Left forelimb (tissue), 1 donor: ENCODE measurements at regions not wholly inside any gene's neighbourhood (a gene's known extent, or its start where the extent isn't known, plus 50 kb on each side); places are given as distances from the start of the nearest gene placed in this dataset.

Experiments
- DNase-seq: peaks from one replicate; pipeline ENCODE4 v3.0.0-alpha.2; 2018; ENCODE audit warnings: low spot score

DNA sequence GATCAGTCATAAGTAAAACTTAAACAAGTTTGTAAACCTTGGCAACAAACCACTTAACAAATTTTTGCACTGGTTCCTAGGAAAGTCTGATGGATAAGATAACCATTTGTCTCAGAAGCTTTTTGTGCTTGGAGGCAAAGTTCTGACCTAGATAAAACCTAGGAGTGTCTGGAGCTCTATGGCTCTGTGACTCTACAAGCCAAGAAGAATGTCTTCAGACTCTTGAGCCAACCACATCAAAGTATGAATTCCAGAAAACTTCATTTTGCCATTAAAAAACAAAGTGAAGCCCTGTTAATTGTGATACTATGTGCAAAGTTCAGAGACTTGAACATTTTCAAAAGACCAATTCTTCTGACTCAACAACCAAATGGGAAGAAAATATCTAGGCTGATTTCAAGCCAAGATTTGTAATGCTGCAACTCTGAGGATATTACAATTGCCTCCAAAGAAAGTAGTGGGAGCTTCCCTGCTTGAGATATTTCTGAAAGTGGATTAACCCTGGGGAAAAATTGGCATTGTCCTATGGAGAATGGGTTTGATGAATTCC, 158.1 kb upstream of the FOXQ1 start:
- no peak for DNase-seq

DNA sequence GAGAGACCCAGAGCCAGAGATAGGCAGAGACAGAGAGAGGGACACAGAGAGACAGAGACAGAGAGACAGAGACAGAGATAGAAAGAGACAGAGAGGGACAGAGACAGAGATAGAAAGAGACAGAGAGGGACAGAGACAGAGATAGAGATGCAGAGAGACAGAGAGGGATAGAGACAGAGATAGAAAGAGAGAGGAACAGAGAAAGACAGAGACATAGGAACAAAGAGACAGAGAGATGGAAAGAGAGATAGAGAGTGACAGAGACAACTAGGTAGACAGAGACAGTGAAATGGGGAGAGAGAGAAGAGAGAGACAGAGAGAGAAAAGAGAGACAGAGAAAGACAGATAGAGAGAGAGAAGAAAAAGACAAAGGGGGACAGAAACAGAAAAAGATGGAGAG, 165.4 kb upstream of the FOXQ1 start:
- no peak for DNase-seq

DNA sequence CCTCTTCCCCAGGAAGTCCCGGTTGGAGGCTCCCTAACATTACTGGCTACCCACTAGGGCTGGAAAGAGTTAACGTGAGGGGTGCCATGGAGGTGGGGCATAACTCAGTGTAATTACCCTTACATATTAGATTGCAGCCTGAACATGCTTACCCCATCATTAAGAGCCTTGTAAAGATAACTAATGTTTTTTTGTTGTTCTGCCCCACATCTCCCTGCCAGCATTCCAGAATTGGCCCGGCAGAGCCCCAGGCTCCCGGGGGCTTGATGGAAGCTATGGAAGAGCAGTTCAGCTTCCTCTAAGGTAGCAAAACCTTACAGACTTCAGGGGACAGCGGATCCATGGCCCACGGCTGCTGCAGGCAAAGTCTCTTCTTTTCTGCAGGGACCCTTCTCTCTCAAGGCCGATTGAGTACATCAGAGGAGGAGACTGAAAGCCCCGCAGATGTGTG, 166.1 kb upstream of the FOXQ1 start:
- no peak for DNase-seq

DNA sequence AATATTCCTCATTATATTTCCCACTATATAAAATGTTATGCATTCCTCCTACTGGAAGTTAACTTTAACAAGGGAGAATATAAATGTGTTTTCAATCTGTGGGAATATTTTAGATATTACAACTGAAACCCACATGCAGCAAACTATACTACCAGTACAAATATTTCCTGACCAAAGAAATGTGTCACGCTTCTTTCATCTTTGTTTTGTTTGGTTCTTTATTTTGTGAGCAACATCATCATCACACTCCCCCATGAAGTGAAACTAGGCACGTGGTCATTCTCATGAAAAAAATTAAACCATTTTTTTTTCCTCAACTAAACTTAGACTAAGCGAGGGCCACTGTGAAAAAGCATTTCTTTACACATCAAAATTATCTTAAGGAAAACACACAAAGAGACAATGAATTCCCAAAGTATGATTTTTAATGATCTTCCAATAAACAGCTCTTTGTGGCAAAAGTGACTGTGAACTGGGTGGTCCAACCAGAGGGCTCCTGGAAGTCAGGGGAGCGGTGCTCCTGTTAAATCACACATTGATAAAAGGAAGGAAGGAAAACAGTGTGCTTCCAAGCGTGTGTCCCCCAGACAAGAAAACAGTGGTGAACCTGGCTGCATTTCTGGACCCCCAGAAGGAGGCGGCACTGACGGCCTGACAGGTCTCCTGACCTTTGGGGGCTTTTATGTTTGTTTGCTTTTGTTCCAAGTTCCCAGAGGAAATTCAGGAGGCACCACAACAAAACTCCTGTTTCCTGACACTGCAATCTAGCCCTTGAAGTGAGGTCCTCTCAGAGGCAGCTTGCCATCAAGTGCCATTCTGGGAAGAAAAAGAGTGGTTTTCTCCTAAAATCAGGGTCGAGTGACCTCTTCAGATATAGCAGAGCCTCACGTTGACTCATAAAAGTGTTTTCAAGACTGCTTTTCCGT, 166.8 kb upstream of the FOXQ1 start:
- DNase-seq, result no peak

DNA sequence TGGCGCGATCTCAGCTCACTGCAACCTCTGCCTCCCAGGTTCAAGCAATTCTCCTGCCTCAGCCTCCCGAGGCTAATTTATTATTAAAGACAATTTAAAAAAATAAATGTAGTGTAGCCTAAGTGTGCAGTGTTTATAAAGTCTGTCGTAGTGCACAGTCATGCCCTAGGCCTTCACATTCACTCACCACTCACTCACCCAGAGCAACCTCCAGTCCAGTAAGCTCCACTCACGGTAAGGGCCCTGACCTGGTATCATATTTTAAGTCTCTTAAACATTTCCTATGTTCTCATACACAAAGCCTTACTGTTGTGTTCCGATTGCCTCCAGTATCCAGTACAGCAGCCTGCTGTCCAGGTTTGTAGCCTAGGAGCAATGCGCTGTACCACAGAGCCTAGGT, 168.2 kb upstream of the FOXQ1 start:
- no peak for DNase-seq

DNA sequence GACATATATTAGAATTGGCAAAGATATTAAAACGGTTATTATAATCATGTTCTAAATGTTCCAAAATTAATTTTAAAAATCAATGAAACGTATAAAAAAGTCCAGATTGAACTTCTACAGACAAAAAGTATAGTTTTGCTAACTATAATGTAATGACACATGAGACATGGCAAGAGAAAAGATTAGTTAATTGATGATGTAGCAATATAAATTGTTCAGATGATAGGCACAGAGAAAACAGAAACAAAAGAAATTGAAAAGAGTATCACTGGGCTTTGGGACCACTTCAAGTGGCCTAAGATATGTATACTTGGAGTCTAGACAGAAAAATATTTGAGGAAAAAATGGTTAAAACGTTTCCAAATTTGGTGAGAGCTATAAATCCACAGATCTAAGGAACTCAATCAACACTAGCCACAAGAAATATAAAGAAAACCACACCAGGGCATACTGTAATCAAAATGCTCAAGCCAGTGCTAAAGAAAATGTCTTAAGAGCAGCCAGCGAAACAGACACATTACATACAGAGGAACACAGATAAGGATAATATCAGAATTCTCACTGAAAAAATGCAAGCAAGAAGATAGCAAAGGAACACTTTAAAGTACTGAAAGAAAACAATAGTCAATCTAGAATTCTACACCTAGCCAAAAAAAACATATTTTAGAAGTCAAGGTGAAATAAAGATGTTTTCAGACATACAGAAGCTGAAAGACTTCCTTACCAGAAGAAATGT, 172.6 kb upstream of the FOXQ1 start:
- no peak for DNase-seq

DNA sequence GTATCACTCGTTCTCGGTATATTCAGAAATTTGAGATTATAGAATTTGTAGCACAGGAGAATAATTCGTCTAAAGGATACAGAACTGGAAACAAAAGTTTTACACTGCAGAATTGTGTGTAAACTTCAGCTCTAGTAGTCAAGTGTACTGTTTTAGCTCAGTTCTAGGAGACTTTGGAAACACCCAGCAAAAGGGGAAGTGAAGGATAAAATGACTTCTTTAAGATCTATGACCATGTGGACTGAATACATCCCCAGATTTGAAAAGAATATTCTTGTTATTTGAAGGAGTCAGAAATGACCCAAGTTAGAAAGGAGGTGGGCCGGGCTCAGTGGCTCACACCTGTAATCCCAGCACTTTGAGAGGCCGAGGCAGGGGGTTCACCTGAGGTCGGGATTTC, 174.0 kb upstream of the FOXQ1 start:
- no peak for DNase-seq

DNA sequence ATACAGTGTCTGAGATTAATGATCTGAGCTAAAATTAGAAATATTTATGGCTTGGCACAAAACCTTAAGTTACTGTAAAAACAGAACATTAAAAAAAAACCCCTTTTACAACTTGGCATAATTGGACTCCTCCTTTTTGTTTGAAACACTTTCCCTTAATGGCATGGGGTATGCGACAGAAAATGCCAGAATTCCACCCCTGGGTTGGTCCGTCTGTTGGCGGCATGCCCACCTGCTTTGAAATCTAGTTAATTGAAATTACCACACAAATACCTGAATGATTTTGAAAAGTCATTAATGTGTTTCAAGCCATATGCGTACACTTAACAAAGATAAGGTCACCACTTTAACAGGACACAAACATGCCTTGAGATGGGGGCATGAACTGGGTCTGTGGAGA, 175.1 kb upstream of the FOXQ1 start:
- DNase-seq, result no peak

DNA sequence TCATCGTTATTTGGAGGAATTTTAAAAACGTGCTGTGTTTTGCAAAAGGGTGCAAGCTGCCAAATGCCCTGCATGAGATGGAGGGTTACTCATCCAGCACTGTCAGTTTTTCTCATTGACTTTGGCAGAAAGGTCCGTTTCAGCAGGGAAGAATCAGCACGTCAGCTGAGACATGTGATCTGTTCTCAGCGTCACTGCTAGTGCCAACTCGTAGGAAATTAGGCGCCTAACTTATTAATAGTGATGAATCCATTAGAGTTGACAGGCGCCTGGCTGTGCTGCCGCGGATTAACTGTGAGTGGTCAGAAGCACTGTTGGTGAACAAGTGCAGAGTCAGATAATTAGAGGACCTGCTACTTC, 175.5 kb upstream of the FOXQ1 start:
- DNase-seq, result no peak

DNA sequence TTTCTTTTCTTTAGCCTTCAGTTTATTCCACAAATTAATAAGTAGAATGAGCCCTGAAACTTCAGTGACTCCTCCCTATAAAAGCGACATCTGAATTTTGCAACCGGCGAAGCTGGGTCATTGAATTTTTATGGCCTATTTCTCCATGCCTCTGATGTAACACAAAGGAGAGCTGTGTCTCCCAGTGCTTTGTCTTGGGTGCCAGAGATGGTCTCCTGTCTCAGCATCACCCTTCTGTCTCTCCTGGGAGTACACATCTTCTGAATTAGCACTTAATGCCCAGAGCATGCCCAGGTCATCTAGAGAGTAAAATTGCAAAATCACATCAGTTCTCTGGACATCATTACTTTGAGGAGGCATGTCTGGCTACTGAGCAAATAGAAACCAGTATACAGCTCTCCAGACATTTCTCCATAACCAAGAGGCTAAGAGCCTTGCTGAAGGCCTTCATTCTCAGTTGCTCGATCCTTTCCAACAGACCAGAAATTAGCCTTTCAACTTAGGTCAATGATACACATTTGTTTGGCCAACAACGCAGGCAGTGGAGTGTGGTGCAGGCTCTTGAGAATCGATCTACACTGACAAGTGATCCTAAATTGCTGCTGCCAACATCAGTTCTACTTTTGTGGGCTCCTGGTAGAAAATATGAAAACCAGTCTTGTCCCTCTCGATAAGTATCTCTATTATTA, 176.0 kb upstream of the FOXQ1 start:
- DNase-seq, result no peak

DNA sequence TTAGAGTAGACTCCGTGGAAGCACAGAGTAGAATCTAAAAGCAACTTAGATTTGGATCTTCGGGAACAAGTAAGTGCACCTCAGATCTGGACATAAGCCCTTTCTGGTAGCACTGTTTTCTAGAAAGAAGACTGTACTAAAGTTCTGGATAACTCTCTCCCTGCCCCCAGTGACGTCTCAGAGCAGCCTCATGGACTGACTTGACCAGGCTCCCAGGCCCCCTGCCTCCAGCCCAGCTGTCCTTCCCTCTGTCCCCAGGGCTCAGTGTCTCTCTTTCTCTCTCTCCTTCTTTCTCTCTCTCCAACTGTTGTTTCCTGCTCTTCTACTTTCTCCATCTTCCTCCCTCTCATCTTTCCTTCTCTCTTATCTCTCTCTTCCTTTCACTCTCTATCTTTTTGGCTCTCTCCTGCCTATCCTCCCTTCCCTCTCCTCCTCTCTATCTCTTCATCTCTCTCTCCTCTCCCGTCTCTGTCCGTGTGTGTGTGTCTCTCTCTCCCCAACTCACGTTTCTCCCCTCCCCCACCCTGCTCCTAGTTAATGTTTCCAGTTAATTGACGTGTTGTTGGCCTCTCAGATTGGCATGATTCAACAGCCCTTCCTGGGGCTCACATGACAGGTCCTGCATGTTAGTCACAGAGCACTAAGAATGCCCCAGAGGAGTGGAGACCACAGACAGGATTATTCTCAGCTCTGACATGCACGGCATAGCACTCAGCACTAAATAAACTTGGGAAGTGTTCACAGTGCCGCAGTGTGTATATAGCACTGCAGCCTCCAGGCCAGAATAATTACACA, 180.4 kb upstream of the FOXQ1 start:
- no peak for DNase-seq

DNA sequence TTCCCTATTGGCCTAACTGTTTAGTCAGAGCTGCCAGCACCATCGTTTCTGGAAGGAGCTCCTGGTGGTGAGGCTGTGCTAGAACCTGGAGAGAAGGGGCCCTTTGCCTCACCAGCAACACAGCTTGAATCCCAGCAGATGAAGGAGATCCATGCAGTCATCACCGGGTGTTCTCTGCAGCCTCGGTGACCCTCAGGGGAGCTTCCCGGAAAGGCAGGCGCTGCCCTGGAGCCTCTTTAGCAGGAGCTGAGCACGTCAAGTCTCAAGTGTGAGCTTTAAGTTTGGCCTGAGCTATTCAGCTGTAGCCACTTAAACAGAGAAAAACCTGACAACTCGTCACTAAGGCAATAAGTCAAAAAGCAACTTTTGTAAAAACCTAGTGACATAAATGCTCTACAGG, 181.2 kb upstream of the FOXQ1 start:
- DNase-seq, result no peak

DNA sequence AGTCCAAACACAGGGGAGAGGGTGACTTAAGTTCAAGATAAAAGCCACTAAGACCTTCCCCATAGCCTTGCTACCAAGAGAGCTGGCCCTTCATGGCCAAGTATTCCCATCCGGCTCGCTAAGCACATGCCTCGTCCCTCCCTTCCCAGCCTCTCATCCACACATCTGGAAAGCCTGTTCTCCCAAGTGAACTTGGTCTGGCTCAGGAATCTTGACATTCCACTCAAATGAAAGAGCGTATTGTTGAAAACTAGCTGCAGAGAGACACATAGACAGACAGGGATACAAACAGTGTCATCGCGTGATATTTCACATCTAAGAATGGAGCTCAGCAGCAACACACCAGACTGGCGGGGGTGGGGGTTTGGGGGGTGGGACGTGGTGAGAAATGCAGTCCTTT, 182.8 kb upstream of the FOXQ1 start:
- no peak for DNase-seq

DNA sequence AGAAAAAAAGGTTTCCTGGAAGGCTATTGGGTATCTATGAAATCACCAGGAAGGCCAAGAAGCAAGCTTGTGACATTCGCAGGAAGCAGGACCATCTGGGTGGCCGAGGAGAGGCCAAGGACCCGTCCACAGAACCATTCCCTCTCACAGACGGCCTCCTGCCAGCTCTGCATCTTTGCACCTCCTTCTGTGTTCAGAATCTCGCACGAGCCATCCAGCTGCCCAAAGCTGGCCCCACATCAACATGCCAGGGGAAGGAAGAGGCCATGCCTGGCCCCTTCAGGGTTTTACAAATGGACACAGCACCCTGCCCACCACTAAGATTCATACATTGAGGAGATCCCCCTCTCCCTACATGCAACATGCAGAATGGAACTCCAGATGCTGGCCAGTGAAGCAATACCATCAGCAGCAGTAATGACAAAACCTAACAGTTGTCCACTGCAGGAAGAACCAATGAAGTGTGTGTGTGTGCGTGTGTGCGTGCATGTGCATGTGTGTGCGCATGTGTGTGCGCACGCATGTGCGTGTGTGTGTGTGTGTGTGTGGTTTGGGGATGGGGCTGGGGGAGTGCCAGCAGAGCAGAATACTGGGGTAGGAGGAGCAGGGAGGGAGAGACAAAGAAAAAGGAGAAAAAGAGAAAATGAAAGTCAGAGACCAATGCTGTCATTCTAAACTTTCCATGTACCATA, 184.2 kb upstream of the FOXQ1 start:
- no peak for DNase-seq

DNA sequence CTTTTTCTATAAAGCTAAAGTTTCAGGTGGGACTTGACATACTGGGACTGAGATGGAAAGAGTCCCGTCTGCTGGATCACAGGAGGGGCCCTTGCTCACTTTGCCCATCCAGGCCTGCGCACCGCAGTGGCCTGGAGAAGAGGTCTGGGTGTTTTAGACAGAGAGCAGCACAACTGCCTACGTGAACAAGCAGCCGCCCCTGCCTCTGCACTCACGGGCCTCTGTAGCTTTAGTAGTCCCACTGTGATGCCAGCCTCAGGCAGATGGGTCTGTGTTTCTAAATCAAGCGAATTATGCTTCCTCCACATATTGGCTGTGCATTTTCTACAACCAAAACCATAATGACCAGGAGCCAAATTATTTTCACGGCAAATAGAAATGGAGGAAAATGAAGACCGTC, 184.8 kb upstream of the FOXQ1 start:
- no peak for DNase-seq

DNA sequence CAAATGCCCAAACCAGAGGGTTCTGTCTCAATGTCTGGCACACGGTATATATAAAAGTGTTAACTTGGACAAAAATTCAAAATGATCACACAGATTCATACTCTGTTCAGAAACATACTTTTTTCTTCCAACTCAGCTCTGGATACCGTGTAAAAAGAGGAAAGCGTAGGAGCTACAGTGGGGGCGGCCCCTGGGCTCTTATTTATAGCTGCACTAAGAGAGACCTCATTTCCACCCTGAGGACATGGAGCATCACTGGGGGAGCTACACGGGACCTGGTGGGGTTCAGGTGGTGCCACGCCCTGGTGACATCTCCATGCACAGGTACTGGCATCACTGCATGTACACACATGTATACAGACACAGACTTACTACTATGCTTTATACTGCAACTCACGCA, 185.9 kb upstream of the FOXQ1 start:
- DNase-seq, result no peak

DNA sequence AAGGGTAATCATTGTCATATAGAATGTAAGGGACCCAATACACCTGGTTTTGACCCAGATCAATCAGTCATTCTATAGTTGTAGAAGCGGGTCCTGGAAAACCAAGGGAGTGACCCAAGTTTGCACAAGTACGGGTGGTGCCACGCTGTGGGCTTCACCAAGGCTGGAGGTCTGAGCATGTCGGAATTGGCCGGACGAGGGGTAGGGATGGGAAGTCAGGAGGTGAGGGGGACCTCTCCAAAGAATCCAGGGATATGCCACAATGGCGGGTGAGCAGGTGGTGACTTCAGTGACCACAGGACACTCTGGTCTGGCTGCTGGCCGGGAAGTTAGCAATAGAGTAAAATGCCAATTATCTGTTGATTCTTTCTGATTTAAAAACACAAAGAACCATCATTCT, 186.6 kb upstream of the FOXQ1 start:
- DNase-seq, result no peak

DNA sequence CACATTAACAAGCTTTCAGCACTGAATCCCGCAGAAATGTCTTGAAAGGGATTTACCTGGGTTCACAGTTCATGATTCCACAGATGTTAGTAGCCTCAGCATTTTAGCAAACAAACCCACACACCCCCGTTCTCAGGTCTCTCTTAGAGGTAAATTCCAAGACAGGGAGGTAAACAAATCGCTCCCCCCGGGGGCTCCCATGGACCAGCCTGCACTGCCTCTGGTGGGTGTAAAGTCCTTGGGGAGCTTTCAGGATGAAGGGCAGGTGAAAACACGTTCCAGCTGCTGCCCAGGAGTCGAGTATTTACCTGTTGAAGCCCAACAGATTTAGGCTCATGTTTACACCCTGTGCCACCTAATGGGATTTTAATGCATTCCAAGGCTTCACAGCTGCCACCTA, 187.0 kb upstream of the FOXQ1 start:
- DNase-seq, result no peak

DNA sequence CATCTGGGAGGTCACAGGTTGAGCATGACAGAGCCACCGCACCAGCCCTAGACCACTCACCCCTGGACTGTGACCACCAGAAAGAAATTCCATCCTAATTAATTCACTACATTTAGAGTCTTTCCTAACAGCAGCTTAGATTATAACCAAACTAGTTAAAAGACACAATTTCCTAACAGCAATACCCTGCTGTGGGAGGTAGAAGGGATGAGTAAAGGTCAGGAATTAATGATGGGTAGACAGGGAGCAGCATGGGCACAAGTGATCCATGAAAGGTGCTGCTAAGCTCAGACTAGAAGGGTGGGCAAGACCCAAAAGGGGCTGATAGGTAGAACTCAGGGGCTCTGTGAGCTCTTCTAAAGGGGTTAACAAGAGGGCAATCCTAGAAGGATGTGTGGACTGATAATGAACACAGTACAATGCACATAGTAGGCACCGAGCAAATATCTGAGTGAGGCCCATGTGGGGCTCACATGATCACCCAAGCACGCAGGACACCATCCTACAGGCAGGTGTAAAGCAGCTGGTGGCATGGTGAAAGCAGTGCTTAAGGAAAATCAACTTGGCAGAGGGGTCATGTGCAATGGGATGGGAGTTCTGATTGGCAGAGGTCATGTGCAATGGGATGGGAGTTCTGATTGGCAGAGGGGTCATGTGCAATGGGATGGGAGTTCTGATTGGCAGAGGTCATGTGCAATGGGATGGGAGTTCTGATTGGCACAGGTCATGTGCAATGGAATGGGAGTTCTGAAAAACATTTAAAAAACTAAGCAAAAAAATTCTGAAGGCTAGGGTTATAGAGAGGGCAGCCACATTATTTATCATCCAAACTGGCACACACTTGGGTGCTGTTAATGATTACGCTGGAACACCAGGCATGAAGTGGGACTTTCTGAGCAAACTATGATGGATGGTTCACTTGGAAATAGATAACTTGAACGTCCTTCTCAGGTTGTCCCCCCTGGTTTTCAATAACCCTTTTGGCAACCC, 188.2 kb upstream of the FOXQ1 start:
- DNase-seq, result no peak

DNA sequence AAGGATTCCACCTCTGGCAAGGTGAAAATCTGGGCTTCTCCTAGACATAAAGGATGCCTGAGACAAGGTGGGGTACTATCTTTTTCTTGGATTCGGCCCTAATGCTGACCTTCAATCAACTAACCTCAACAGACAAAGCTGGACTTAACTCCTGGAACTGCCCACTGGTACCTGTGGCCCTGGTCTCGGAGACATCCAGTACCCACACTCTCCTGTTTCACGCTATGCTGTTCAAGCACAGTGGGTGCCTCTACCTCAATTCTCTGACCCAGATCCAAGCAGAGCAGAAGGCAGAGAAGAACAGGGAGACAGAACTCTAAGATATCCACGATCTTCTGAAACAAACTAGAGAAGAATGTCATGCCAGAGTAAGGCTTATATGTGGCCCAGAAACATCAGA, 189.8 kb upstream of the FOXQ1 start:
- no peak for DNase-seq
